ENCODE measurements at regions not wholly inside any gene's neighbourhood (a gene's known extent, or its start where the extent isn't known, plus 50 kb on each side); places are given as distances from the start of the nearest gene placed in this dataset.

- Mint-ChIP-seq H3K27me3 (ENCODE audit: low read depth) (peaks cover 4% of the 10 kb centered on the region), H3K27ac (no peak overlapping the region), H3K36me3 (peaks cover 61% of the 10 kb centered on the region), H3K4me3 (no peak overlapping the region), H3K9me3 (peaks cover 78% of the 10 kb centered on the region), H3K4me1 (no peaks in the 10 kb centered on the region)
- ChIA-PET CTCF (interaction anchor here (1.2 kb wide), 1 partner anchor 298 kb away, joined by 3 read pairs; no protein-coding TSS in a partner anchor), POLR2A (no interaction called here)
- no peak for ATAC-seq
- no peak for DNase-seq (ENCODE audit: low spot score)
- no peak for TF ChIP-seq GTF2I (CRISPR knock-in tag; conservative IDR thresholded peaks at IDR 0.05)
- TF ChIP-seq TP53 (CRISPR knock-in tag; IDR thresholded peaks at IDR 0.05): no peak
- TF ChIP-seq TEAD1 (CRISPR knock-in tag; IDR thresholded peaks at IDR 0.05): no peak
These were observed 1183.7 kb upstream of the TMEM132C start for GRCh38 chr12:127083008-127083949.

GRCh38 chr12:127101076-127101475 lies 1165.9 kb upstream of the TMEM132C start:
- Mint-ChIP-seq H3K4me3 (no peak overlapping the region), H3K4me1 (no peaks in the 10 kb centered on the region), H3K27me3 (ENCODE audit: low read depth) (no peaks in the 10 kb centered on the region; the same call in 1 of the 2 replicates), H3K36me3 (peaks cover 25% of the 10 kb centered on the region), H3K9me3 (peaks cover 28% of the 10 kb centered on the region), H3K27ac (no peak overlapping the region)
- no peak for ATAC-seq
- ChIA-PET CTCF (no interaction called here), POLR2A (no interaction called here)
- TF ChIP-seq ZNF671 (CRISPR knock-in tag; IDR thresholded peaks at IDR 0.05): no peak
- TF ChIP-seq PRRX2 (CRISPR knock-in tag; IDR thresholded peaks at IDR 0.05): no peak
- no peak for TF ChIP-seq ZSCAN18 (CRISPR knock-in tag; IDR thresholded peaks at IDR 0.05)
- TF ChIP-seq NR2C2 (CRISPR knock-in tag; IDR thresholded peaks at IDR 0.05): no peak
- no peak for TF ChIP-seq IRF1 (CRISPR knock-in tag; IDR thresholded peaks at IDR 0.05)
- no peak for TF ChIP-seq ZNF232 (CRISPR knock-in tag; IDR thresholded peaks at IDR 0.05)
- TF ChIP-seq ZNF532 (CRISPR knock-in tag; IDR thresholded peaks at IDR 0.05; ENCODE audit: borderline replicate concordance): no peak
- TF ChIP-seq ZNF317 (CRISPR knock-in tag; IDR thresholded peaks at IDR 0.05; ENCODE audit: borderline replicate concordance, low read depth): no peak
- no peak for TF ChIP-seq FOXK1 (CRISPR knock-in tag; IDR thresholded peaks at IDR 0.05)
- TF ChIP-seq SOX15 (CRISPR knock-in tag; IDR thresholded peaks at IDR 0.05): no peak
- no peak for TF ChIP-seq EMX1 (CRISPR knock-in tag; IDR thresholded peaks at IDR 0.05)
- DNase-seq (ENCODE audit: low spot score): no peak

GRCh38 chr12:127106041-127106440 lies 1160.9 kb upstream of the TMEM132C start:
- CTCF ChIA-PET: no interaction called here
- ATAC-seq: no peak
- Mint-ChIP-seq H3K9me3 (peaks cover 66% of the 10 kb centered on the region), H3K27ac (no peak overlapping the region), H3K4me3 (no peak overlapping the region), H3K36me3 (peaks cover 64% of the 10 kb centered on the region), H3K4me1 (0 out of 2 replicates have a peak, but pooled peaks cover 3% of the 10 kb centered on the region), H3K27me3 (ENCODE audit: low read depth) (peaks cover 6% of the 10 kb centered on the region)
- no peak for DNase-seq (ENCODE audit: low spot score)
- TF ChIP-seq HMGA2 (CRISPR knock-in tag; IDR thresholded peaks at IDR 0.05) (no peak), ZMAT4 (CRISPR knock-in tag; IDR thresholded peaks at IDR 0.05) (no peak)
- POLR2A ChIA-PET: interaction anchor here (0.6 kb wide), 1 partner anchor 301 kb away, joined by 4 read pairs; no protein-coding TSS in a partner anchor
